HTR-8/SVneo (cell line): ENCODE measurements at regions not wholly inside any gene's neighbourhood (a gene's known extent, or its start where the extent isn't known, plus 50 kb on each side); places are given as distances from the start of the nearest gene placed in this dataset.
"Not testable (repeated sequence)": the region's sequence is repeated elsewhere in the genome, so short reads cannot be mapped to it uniquely, and the experiment has no call there.

ENCODE experiments used
- DNase-seq: peaks from one replicate; pipeline ENCODE4 v3.0.0; 2011; ENCODE audit warnings: low spot score, mixed read lengths; ENCODE audit not compliant: insufficient read length
- FAIRE-seq: peaks from 2 replicates; lab custom pipeline; 2011; peaks lifted over from hg19 to GRCh38; lab: Jason Lieb, UNC

DNA sequence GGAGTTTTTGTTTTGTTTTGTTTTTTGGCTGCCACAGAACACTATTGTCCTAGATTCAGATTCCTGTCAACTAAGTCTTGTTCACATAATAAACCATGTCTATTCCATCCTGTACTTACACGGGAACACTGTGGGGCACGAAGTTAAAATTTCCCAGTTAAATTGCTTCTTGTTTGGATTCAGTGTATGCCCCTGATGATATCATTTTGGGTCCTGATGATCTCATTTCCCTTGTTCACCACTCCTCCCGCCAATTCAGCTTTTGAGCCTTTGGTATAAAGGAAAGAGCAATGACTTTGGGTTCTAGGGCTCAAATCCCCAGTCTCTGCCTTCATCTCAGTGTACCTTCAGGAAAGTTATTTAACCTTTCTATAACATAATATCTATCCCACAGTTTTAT is 333.5 kb downstream of the FBXW7 start:
- DNase-seq (no peak), FAIRE-seq (no peak)

DNA sequence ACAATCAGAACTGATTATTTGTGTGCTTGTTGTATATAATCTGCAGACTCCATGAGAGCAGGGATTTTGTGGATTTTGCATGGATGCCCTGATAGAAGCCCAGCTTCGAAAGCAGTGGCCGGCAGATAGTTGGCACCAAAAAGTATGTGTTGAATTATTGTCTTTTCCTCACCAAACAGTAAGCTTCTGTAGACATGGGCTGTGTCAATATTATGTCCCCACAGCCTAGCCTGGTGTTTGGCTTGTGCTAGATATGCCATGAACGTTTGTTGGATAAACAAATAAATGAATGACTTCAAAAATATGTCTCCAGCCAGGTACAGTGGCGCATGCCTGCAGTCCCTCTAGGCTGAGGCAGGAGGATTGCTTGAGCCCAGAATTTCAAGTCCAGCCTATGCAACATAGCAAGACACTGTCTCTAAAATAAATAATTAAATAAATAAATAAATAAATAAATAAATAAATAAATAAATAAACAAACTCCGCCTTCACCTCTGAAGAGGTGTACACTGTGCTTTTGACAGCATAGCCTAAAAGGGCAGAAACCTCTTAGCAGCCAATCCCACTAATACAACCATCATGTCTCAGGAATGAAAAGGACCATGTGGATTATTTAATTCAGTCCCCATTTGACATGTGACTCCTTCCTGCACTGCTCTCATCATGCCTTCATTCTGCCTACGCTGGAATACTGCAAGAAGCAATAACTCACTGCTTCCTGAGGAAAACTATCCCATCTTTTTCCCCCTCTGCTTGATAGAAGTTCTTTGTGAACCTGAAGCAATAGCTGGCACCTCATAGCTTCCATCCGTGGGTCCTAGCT is 335.2 kb downstream of the FBXW7 start:
- DNase-seq, result no peak
- FAIRE-seq, result no peak

DNA sequence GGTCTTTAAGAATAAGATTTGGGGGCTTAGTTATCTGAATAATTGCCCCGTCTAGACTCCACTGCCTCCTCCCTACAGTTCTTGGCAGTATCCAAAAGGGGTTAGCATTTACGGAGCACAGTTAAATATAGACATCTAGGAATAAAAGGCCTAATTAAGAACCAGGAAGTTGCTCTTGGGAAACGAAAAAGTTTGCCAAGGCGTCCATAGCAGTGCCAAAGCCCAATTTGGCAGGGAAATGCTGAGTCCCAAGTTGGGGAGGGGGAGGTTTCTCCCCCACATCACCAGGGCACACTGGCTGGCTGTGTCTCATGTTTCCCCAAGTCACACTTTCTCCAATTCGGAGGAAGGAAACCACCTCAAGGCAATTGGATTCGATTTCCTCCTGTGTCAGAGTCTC is 338.7 kb downstream of the FBXW7 start:
- no peak for FAIRE-seq
- DNase-seq, result no peak

DNA sequence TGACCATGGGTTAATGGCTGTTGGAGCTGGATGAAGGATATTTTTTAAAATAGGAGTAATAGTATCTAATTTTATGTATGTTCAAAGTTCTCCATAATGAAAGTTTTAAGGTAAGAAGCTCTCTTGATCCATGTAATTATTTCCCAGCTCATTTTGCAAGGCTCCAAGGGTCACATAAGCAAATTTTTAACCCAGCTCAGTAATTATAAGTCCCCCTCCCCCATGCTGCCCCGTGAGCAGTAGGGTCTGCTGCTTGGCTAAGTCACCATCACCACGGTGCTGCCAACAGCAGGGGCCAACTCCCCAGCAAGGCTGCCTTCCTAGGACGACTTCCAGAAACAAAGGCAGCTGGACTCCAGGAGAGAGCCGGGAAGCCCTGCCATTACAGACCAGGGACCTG is 340.0 kb downstream of the FBXW7 start:
- DNase-seq, result no peak
- no peak for FAIRE-seq

DNA sequence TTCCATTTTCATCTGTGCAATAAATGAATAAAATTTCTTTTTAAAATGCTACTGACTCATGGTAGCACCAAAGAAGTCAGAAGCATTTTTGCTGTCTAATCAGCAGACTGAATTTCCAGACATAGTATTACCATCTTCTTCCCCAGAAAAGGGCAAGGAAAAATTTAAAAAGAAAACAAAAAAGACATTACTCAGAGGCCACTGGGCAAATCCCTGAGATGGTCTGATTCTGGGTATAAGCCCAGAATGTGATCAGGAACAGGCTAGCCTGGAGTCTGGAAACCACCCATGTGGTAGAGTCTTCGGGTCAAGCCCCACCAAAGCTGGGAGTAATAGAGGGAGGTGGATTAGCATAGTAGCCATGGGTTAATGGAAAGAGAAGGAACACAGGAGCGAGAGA is 342.8 kb downstream of the FBXW7 start:
- FAIRE-seq (no peak), DNase-seq (no peak)

DNA sequence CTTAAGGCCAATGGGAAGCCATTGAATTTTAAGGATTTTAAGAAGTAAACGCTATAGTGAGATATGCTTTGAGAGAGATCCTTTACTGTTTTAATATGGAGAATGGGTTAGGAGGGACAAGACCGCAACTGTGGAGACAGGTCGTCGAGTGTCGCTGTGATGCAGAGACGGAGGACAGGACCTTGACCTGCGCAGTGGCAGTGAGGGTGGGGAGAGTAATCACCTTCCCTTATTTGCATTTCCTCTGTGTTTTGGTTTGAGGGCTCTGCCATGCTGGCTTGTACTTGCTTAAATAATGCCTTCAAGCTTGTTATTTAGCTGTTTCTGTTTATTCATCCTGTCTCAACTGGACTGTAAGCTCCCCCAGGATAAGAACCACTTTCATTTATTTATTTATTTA is 345.0 kb downstream of the FBXW7 start:
- FAIRE-seq (no peak), DNase-seq (no peak)

DNA sequence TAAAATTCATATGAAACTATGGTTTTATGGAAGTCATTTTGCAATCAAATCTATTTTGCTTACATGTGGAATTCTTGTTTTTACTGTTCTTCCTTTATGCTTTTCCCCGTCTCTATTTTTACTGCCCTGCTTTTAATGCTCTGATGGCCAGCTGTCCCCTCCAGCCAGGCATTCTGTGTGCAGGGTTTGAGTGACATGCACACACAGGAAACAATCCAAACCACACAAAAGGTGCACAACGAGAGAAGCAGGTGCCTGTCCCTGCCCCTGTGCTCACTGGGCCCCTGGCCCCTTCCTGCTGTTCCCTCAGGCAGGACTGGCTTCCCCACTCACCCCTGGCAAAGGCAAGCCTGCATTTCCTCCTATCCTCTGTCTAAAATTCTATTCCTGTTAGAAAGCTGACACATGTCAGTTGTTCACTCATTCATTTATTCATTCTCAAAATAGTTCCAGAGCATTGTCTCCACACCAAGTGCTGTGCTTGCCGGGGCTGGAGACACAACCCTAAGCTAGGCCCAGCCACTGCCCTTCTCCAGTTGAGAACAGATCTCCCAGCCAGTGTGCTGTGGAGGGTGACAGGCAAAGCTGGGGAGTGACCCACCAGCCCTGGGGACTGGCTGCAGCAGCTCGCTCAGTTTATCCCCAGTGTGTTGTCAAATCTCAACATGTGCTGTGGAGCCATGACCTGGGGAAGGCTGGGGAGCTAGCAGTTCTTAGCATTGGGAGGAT is 346.3 kb downstream of the FBXW7 start:
- DNase-seq (no peak), FAIRE-seq (no peak)

DNA sequence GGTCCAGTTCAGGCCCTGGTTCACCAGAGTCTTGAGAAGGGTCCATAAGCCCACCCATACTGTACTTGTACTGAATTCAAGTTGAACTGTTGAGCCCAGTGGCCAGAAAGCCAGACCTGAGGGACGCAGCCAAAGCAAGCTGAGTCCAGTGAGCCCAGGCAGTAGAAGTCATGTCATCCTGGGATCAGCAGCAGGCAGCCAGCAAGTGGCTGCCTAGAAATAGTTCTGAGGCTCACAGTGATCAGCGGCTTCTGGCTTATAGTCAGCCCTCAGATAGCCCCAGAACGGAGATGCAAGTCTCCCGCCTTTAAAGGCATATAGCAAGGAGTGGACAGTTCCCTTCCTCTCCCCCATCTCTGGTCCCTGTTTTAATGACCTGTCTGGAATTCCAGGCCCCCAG is 347.1 kb downstream of the FBXW7 start:
- FAIRE-seq (no peak), DNase-seq (no peak)

DNA sequence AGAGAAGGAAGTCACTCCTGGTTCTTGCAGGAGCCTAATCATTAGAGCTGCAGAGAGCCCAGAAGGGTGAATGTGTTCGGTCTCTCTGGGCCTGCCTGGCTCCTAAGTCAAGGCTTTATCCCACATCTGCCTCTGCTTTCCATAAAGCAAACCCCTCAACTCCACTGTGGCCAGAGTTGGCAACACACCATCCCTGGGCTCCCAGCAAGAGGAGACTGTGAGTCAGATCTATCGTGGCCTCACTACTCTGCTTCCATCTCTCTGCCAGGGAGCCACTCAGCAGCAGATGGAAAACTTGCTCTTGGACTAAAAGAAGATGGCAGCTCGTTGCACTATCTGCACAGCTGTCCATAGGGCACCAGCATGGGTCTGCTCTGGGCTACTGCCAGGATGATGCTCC is 348.2 kb downstream of the FBXW7 start:
- DNase-seq, result no peak
- FAIRE-seq, result no peak

DNA sequence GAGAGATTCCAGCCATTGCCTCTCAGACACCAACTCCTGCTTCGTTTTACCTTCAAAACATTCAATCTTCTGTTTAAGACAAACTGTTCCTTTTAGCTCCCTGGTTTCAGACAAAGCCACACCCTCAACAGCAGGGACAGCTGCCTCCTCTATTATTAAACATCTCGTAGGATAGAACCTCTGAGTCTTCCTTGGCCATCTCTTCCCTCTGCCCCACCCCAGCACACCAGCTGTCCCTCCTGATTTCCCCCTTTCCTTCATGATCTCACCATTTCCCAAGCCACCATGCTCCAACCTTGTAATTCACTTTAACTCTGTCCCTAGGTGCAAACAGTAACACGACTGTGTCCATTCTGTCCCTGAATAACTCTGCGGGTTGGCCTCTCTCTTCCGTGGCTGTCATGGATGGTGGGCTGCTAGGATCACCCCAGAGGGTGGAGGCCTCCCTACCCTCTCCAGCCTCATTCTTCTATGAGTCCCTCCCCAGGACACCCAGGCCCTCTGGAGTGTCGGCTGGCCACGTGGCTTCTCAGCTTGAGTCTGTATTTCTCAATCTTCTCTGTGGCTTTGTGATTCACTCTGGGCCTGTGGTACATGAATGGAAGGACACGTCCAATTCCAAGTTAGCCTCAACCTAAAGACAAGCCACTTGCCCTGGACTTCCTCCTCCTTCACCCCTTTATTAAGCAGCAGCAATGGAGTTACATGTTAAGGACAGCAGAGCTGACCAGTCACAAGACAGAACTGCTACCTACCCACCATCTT is 349.9 kb downstream of the FBXW7 start:
- FAIRE-seq (no peak), DNase-seq (no peak)

DNA sequence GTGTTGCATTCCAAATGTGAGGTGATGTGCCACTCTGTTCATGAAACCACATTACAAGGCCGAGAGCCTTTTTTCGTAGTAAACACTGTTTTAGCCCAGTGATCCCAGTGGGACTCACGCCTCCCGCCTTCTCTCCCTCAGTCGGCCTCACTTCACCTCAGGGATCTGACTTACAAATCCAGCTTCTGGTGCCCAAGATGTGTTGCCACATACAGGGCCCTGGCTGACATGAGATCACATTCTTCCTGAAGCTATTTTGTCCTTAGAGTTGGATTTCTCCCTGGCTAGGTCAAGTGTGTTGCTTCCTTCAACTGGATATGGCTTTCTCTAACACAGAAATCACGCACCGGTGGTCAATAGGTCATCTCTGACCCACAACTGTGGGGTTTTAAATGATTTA is 354.7 kb downstream of the FBXW7 start:
- no peak for DNase-seq
- FAIRE-seq, result no peak

DNA sequence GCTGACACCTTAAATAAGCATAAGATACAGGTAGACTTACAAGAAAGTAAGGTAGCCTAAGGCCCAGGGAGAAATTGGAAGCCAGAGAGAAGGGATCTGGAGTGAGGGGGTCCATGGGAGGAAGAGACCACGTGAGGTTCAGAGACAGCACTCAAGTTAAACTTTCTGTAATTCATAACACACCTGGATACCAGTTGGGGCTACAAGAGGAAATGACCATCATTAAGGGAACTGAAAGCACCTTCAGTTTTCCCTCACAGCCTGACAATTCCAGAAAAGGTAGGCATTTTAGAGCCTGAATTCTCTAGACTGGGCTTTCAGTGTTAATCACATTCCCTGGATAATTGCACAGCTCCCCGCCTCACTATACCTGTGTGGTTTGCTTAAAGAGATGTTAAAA is 355.5 kb downstream of the FBXW7 start:
- FAIRE-seq (no peak), DNase-seq (no peak)

DNA sequence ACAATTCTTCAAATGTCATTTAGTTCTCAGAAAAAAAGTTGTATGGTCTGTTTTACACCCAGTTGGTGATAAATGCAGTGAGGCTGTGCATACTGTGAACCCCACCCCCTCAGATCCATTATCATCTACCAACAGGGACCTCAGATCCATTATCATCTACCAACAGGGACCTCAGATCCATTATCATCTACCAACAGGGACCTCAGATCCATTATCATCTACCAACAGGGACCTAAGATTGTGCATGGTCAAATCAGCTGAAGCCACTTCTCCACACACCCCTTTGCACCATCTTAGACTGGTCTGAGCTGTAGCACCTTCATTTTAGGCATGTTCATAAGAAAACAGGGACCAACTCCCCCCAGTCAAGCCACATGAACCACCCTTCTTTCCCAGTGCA is 358.4 kb downstream of the FBXW7 start:
- DNase-seq, FAIRE-seq: not testable (repeated sequence)

DNA sequence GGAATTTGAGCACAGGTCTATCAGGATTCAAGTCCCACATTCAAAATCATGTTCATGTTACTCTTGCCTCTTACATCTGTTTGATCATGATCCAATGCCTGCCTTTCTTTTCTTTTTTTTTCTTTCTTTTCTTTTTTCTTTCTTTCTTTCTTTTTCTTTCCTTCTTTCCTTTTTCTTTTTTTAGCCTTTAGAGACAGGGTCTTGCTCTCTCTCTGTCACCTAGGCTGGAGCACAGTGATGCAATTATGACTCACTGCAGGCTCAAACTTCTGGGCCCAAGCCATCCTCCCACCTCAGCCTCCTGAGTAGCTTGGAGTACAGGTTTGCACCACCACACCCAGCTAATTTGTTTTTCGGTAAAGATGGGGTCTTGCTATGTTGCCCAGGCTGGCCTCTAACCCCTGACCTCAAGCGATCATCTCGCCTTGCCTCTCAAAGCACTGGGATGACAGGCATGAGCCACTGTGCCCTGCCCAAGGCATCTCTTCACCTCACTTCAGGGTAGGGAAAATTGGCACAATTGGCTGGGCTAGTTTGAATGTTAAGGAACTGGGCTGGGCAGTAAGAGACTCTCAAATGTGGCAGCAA is 359.2 kb downstream of the FBXW7 start:
- FAIRE-seq (no peak), DNase-seq (no peak)

DNA sequence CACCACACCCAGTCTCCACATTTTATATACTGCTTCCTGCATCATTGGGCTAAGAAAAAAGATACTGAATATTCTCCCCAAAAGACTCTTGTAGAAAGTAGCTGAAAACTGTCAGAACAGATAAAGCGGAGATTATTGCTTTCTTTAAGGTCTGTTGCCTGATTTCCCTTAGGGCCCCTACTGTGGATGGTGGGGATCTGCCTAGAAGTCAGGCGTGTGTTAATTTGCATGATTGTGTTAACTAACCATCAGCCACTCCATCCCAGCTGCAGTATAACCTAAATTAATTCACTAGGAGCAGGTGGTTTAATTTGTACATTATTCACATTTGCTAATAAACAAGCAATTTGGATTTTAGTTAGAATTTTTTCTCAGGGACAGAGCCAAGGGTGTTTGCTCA is 360.3 kb downstream of the FBXW7 start:
- no peak for DNase-seq
- no peak for FAIRE-seq

DNA sequence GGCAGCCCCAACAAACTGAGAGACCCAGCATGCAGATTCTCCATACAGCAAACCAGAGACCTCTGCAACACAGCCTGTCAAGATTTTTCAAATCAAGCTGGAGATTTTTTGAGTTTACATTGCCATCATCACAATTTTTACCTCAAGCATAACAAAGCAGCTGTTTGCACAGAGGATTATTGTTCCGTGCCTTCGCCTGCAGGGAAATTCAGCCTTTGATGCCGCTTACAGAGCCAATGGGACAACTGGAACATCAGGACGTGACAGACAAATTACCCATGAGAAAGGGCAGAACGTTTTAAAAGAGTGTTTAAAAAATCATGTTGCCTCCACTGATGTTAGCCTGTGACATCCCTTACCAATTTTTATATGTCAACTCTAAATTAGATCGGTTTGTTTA is 363.7 kb downstream of the FBXW7 start:
- FAIRE-seq (no peak), DNase-seq (no peak)

DNA sequence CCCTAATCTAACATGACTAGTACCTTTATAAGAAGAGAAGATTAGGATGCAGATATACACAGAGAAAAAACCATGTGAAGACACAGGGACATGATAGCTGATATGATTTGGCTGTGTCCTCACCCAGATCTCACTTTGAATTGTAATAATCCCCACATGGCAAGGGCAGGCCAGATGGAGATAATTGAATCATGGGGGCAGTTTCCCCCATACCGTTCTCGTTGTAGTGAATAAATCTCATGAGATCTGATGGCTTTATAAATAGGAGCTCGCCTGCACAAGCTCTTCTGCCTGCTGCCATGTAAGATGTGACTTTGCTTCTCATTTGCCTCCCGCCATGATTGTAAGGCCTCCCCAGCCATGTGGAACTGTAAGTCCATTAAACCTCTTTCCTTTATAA is 364.3 kb downstream of the FBXW7 start:
- DNase-seq (no peak), FAIRE-seq (no peak)

DNA sequence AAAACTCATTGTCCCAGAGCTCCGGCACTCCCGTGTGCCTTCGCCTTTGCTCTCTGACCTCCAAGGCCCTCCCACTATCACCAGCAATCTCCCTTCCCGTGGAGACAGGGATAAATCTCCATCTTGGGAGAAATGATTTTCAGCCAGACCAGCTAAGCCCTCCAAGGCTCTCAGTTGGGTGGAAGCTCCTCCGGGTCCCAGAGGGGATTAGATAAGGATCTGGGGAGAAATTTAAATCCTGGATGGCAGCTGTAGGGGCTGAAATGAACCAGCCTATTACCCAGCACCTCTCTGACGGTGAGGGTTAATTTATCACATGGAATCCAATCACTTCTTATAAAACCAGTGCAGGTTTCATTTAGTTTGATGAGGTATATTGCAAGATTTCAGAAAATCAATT is 366.2 kb downstream of the FBXW7 start:
- no peak for FAIRE-seq
- no peak for DNase-seq

DNA sequence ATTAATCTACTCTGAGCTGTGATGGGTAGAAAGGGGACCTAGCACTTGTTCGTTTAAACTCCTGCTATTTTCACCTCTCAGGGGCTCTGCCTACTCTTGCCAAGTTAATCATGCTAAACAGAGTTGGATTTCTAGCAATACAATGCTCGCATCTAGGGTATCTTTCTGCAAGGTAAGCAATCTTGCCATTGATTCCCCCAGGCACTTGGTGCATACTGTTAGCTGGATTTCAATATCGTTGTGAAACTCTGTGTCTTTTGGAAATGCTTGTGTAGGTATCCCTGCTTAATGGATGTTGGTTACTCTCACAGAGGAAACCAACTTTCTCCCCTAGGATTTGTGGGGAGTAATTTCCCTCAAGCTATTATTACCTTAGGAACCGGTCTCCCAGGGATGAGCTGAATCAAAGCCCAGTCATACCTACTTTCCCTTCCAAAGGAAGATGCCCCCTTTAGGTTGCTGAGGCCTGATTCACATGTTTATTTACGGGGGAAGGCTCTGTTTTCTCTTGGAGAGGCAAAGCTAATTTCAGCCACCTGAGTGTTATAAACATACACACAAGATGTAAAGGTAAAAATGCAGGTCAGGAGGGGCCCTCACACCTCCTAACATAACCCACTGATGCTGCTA is 366.8 kb downstream of the FBXW7 start:
- no peak for FAIRE-seq
- no peak for DNase-seq

DNA sequence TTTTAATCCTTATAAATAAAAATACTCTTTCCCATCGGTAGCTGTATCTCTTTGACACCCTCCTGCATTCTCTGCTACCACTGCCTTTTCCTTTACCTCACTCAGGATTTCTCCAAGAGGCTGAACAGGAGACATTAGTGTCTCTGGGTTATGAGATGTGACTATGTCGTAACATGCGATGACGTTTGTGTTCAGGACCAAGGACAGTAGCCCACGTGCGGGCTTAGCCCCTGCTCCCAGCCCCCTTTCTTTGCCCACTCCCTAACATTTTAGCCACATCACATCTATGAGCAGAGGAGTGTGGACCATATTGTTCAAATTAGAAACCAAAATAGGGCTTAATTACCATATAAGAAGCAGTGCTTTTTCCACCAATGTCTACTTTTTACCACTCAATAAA is 369.3 kb downstream of the FBXW7 start:
- DNase-seq (no peak), FAIRE-seq (peak; percentile 9)
